GM03348 (cell line): ENCODE measurements at regions not wholly inside any gene's neighbourhood (a gene's known extent, or its start where the extent isn't known, plus 50 kb on each side); places are given as distances from the start of the nearest gene placed in this dataset.

Source experiments
- DNase-seq: peaks from one replicate; pipeline ENCODE4 v3.0.0; 2012; ENCODE audit warnings: low spot score

DNA sequence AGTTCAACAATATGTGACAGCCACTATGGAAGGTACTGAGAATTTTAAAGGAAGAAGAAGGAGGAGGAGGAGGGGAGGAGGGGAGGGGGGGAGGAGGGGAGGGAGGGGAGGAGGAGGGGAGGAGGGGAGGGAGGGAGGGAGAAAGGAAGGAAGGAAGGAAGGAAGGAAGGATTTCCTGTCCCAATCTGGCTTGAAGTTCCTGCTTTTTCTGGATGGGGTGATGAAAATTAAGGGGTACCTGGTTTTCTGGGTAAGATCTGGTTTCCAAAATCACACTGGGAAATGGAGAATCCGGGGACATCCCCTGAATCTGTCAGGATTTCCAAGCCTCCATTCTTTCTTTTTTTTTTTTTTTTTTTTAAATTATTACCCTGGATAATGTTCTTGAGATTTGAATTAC, 271.8 kb downstream of the MTX2 start:
- DNase-seq = no peak

DNA sequence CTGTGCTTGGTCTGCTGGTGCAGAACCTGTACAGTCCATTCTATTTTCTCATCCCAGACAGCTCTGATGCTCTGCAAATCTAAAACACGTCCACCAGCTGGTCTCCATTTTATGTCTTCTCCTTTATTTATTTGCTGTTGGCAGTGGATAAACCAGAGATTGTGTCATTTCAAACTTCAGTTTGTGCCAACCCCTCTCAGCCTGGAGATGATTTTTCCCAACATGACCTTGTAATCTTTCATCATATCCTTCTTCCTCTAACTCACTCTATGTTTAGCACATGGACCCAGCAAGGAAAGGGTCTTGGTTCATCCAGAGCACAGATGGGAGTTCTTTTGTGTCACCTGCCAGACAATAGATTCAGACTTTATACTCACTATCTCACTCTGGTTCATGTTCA, 273.2 kb downstream of the MTX2 start:
- no peak for DNase-seq

DNA sequence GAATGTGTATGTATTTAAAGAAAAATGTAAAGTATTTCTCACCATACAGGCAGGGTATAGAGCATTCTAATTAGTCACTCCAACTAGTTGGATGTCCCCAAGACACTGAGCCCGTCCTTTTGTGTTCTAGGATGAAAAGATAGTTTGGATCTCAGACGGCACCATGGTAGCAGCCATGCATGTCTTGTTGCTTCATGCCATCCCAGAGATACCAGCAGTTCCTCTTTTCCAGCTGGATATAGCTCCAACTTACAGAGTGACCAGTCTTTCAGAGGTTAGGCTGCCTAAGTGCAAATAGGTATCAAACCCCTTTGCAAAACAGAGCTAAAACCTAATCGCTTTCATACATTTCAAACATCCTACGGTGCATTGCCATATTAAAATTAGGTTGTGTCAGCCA, 275.3 kb downstream of the MTX2 start:
- no peak for DNase-seq

DNA sequence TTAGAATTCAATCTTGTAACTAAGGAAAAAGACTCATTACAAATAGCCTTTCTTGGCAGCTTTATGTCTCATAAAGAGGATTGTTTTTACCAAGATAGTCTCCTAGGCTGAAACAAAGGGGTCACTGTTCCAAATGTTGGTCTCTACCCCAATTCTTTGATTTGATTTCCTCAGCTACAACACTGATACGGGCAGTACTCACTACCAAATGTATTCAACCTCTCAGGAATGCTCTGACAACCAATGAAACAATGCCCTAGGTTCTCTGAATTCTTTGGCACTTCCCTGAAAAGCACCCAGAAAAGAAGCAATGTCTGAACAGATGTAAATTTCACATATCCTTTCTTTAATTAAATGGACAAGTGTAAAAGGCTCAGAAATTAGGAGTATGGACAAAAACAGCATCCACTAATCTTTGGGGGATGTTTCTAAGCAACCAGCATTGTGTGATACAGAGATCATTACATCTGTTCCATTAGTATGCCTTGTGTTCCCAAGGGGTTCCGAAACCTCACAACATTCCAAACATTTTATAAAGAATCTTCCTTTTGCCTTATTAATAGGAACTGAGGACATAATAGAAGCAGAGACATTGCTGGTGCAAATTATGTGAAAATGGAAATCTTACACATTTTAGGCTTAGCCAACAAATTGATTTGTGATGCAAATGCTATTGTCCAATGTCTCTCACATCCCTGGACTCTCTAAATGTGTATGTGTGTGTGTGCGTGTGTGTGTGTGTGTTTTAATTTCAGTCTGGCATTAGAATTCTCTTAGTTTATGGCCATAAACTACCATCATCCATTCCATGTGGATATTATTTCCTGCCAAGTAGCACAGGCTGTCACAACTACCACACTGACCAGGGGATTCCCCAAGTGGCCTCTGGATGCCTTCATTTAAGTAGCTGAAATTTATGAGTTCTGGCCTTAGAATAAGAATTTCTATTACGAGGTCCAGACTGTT, 276.0 kb downstream of the MTX2 start:
- DNase-seq = no peak

DNA sequence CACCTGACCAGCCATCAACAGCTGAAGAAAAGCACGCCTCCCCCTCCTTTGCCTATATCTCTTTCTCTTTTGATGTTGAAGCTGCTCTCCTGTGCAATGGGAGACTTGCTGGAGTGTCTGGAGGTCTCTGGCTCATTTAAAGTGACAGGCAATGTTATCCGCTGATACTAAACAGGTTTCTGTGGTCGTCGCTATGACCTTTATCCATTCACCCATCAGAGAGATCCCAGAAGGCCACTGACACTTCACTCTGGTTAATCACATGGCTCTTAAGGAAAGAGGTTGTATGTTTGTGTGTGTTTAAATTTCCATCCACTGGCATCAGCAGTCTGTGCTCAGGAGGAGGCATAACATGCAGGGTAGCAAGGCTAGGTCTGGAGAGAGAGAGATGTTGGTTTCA, 277.3 kb downstream of the MTX2 start:
- no peak for DNase-seq

DNA sequence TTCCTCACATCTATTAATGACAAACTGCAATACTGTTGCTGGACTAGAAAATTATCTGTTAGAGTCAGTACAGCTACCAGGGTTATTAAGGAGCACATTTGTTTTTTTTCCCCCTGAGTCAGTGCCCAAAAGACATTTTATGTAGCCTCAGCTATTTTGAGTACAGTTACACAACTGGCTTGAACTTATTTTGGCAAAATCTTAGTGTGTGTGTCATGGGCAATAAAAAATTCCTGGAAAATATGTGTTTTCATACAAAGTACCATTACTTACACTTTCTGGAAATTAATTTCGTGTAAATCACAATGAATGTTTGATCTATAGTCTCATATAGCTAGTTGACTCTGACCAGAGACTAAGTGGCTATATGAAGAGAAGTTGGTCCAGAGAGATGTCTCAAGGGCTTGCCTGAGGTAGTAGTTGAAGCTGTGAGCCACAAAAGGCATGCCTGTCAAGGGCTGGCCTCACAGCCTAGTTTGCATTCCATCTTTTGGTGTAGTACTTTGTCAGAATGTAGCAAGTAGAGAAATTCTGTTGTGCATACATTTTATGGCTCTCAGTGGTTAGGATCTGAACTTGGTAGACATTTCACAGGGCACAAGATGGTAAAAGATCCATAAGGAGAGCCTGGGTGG, 283.4 kb downstream of the MTX2 start:
- DNase-seq = peak; percentile 72

DNA sequence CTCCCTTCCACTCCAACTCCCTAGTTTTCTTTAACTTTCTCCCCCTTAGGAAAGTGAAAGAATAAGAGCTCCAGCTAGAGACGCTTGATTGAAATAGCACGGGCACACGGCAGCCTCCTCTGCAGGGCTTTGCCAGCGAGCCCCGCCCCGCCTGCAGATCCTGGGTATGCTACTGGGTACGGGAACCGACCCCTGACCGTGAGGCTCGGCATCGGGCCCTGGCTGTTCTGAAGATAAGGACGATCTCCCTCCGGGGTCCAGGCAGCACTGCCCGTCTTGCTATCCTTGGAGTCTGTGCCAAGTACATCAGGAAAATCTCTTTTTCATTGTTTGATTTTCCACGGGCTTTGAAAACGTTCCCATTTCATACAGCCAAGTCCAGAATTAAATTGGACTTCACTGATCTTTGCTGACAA, 284.5 kb downstream of the MTX2 start:
- peak; percentile 77 for DNase-seq

DNA sequence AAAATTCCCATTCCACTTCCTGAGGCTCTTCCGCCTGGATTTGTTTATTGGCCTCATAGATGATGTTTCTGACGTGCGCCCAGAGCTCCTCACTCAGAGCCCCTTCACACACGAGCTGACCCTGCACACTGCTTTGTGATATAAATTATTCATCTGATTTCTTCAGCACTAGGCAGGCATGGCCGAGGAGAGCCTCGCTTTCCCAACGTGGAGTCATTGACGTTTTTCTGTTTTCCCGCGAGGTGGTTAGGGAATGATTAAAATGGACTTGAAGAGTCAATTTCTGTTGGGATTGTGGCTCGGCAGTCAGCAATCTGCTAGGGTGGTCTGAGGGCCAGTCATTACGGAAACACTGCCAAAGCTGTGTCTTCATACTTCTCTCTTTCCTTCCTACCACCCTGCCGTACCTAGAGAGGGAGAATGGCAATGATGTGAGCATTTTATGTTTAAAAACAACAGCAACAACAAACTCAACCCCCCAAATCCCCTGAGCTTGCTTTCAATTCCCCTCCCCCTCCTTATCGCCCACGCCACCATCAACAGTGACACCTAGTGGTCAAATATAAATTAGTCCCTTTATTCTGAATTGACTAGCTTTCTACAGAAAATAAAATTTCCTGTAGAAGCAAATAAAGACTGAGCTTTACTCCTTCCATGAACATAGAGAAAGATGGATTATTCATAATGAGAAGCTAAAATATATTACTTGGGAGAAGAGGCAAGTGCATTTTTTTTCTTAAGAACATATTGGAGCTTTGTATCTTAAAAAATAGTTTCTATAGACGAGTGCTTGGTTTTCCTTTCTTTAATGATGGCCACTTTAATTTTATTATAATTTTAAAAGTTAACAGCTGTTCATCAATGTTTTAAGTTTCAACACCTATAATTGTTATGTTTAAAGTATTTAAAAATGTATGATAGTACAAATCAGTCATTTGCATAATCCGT, 285.1 kb downstream of the MTX2 start:
- peak; percentile 73 for DNase-seq

DNA sequence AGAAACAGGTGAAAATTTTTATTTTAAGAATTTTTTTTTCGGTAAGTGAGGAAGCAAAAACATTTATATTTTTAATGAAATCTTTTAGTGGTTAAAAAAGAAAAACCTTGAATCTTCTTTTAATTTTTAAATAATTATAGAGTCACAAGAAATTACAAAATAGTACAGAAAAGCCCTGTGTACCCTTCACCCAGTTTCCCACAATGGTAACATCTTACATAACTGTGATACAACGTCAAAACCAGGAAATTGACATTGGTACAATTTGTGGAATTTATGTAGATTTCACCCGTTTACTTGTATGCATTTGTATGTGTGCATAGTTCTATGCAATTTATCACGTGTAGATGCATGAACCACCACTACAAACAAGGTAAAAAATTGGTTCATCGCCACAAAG, 285.9 kb downstream of the MTX2 start:
- DNase-seq = no peak

DNA sequence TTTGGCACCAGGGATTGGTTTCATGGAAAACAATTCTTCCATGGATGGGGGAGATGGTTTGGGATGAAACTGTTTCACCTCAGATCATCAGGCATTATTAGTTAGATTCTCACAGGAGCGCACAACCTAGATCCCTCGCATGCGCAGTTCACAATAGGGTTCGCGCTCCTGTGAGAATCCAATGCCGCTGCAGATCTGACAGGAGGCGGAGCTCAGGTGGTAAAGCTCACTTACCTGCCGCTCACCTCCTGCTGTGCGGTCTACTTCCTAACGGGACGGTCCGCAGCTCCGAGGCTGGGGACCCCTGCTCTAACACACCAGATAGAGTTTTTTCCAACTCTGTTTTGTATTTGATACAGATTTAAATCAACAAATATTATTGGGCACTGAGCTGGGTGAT, 286.5 kb downstream of the MTX2 start:
- DNase-seq = no peak

DNA sequence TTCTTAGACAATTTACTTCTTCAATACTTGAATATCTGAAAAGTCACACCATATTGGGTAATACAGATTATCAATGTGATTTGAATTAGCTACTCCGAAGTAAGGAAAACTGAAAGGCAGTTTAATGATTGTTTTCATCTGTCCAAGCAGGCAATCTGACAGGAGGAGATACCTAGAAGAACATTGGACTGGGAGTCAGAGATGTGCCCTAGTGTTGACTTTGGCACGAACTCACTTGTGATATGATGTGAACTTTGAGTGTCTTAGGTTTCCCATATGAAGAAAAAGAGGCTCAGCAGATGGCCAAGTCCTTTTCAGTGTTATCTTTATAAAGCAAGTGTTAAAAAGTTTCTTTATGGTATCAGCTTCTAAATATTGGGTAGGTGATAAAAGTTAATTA, 287.1 kb downstream of the MTX2 start:
- no peak for DNase-seq

DNA sequence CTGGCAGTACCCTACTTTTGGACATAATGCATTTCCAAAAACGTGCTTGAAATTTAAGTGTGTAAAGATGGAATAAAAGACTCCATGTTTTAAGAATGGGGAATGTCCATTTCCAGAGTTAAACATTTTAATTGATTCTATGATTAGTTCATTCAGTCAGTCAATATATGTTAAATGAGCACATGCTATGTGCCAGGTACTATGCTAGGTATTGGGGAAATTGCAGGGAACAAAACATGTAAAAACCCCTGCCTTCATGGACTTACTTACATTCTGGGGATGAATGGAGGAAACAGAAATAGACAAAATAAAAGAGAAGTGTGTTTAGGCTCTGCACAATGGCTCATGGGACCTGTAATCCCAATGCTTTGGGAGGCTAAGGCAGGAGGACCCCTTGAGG, 288.6 kb downstream of the MTX2 start:
- no peak for DNase-seq

DNA sequence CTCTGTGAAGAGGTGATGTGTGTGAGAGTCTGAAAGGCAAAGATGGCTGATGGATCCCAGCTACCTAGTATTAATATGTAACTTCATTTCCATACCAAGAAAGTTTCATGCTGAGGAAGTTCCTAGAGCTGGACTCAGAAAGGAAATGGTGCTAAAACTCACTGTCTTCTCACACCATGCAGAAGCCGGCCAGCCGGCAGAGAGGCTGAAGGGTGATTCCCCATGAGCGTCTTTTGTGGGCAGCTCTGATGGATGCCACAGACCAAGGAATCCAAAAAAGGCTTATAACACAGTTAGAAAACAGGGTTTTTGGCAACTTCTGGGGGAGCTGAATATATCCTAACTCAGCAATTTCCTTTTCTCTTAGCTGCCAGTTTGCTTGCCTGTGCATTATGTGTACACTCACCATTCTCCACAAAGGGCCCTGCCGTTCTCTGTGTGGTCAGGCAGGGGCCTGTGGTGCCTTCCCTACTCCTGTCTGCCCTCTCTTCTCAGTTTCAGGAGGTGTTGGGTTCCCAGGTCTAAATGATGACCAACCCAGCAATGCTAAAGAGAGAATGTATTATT, 289.4 kb downstream of the MTX2 start:
- DNase-seq = no peak

DNA sequence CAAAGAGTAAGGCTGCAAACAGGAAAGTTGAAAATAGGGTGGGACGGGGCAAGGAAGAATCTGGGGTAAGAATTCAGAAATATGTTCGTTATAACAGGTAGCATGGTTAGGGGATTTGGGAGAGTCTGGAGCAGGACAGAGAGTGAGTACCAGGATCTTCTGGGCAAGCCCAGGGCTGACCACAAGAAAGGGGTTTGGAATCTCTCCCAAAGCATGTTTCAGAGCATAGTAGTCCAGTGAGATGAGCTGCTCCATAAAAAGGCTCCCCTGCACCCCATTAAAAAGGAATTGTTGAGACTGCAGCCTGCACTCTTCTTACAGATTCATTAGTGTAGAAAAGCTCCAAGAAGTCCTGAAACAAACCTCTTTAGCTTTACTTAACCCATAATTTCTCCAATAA, 291.1 kb downstream of the MTX2 start:
- DNase-seq = peak; percentile 58

DNA sequence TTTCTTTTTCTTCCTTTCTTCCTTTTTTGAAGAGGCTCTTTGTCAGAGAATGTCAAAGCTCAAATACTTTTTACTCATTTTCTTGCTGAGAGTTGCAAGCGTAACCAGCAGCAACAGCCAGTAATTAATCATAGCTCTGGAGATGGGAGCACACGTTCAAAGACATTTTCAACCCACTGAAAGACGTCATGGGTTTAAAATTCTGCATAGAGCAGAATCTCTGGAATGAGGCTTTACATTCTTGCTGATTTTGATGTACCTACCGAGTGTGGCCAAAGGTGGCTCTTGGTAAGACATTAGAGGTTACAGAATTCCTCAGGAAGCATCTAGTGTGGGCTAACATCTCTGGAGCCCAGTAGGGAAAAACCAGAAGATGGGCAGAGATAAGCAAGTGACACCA, 292.5 kb downstream of the MTX2 start:
- no peak for DNase-seq

DNA sequence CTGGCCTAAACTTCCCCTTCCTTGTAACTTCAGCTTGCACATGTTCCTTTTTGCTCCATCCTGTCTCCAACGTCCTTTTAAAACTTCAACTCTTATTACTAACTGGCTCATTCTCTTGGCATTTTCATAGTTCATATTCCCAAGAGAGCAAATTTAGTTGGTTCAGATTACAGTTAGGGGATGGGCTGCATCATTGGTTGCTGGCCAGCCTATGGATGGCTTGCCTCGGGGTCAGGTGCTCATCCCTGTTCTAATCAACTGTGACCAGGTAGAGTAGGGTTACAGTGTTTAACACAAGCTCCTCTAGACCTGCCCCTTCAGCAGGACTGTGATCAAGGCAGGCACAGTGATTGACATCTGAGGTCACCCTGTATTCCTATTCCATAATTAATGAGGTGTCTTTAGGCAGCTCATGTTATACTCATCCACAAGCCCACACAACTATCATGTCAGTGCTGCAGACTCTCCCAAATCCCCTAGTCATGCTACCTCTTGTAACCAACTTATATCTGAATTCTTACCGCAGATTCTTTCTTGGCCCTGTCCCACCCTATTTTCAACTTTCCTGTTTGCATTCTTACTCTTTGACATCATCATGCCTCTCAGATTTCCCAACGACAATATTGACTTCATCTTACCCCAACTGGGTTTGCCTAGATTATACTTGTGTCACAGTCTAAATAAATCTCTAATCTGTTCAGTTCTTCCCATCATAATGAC, 293.3 kb downstream of the MTX2 start:
- peak; percentile 64 for DNase-seq

DNA sequence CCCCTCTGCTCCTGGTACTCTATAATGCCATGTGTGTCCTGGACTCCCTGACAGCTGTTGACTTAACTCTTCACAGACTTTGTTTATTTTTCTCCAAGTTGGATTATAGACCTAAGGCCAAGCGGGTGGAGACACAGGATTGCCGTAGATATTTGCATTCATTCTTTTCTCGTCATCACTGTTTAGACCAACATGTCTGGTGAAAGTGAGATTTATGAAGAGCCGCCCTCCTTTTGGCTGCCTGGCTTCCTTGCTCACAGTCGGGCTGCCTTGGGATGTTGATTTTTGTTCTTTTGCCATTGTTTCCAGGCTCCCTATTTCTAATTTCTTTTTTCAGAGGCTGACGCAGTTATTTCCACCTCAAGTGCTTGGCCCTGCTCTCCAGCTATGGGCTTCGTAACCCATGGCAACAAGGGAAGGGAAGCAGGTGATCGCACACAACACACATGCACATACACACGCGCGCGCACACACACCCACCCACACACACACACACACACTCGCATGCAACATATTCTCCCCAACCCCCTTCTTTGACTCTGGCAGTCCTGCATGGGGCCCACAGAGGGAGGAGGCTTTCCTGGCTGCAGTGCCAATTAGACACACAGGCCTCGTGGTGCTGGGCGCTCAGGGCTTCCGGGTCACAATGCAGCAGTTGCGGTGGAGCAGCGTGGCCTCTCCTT, 296.5 kb downstream of the MTX2 start:
- DNase-seq = no peak

DNA sequence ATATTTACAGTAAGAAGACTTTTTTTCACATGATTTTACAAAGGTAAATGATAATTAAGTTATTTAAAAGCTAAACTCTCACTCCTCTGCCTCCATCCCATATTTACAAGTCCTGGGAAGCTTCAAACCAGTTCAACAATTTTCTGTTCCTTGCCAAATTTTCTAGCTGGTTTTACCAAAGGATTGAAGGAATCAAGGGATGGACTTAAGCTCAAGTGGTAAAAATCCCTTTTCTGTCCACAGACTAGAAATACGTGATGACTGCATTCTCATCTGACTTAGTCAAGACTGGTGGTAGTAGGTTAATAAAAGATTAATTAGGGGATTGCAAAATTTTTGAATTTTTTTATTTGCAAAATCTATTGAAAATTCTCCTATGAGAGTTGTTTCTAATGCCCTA, 297.3 kb downstream of the MTX2 start:
- DNase-seq = no peak

DNA sequence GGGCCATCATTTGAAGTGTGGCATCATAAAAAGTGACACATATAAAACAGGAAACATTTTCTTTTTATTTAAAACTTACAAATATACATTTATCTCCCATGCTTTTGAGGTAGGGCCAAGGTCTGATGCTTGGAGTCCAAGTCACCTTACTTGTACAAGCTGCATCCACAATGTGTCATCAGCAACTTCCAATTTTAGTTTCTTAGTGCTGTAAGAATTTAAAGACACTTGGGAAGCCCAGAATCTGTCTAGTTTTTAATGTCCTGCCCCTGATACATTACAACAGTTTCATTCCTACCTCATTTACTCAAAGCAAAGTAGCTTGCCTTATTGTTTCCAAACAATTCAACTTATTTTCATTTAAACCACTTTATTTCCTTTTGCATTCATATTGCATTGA, 297.7 kb downstream of the MTX2 start:
- DNase-seq = no peak

DNA sequence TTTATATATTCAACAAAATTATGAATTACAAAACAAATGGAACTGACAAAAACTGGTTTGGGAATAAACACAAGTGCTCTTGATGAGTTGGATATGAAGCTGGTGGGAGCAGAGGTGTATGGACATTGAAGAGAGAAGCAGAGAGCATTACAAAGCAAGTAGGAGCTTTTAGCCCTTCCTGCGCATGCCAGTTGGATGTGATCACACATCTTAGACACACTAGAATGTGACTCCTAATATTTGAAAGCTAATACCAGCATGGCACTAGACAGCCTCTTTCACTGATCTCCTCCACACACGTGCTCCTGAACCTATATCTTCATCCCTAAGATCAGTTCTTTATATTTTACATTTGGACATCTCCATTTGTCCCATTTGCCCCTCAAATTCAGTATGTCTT, 298.1 kb downstream of the MTX2 start:
- no peak for DNase-seq

DNA sequence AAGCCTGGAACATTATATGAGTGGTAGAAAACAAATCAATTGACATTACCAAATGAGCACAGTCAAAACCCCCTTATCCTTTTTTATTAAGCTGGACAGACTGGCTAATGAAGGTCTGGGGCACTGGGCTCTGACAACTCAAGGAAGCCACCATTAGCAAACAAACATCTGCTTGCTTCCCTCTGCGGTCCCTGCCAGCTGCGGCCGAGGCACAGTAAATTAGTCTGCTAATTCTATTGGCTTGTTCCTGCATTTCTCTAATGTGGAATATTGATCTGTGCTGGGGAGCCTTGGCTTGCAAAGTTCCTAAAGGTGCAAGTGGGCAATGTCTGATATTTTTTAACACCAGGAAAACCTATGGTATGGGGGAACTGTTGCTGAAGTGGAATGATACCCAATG, 300.3 kb downstream of the MTX2 start:
- DNase-seq = no peak
